HEK293 (cell line): ENCODE measurements at regions not wholly inside any gene's neighbourhood (a gene's known extent, or its start where the extent isn't known, plus 50 kb on each side); places are given as distances from the start of the nearest gene placed in this dataset.

Experiments
- CTCF ChIA-PET: fragments of 350-600 bp; formaldehyde crosslinking; extraction: SDS; loops from one replicate; lab custom pipeline; 2021; ENCODE audit warnings: antibody characterized with exemption; lab: Yijun Ruan, JAX
- POLR2A ChIA-PET: fragments of 300-600 bp; formaldehyde crosslinking; extraction: SDS; loops from one replicate; lab custom pipeline; 2020; ENCODE audit warnings: antibody characterized with exemption, inconsistent platforms; lab: Yijun Ruan, JAX
- H3K27ac ChIP-seq: fragments of 200-500 bp; sonication (Bioruptor generic); 2 replicates; pipeline ENCODE4 v1.5.1; 2014; ENCODE audit warnings: low read depth, low read length, control low read depth, inconsistent platforms; ENCODE audit errors: extremely low read depth
- H3K36me3 ChIP-seq, 2 experiments: fragments of 200-500 bp in 1 of 2; sonication (Bioruptor generic) in 1 of 2; 1 replicate in 1 of 2; 2 replicates in 1 of 2; pipeline ENCODE4 v1.5.1; 2014 to 2017; ENCODE audit warnings: inconsistent platforms in 2 of 2, low read length in 2 of 2; ENCODE audit not compliant: control insufficient read depth in 2 of 2, insufficient read depth in 1 of 2
- H3K4me1 ChIP-seq: fragments of 200-500 bp; sonication (Bioruptor generic); 2 replicates; pipeline ENCODE4 v1.5.1; 2014; ENCODE audit warnings: mild to moderate bottlenecking, low read length, inconsistent platforms; ENCODE audit not compliant: control insufficient read depth, insufficient read depth
- H3K4me3 ChIP-seq: 2 replicates; pipeline ENCODE4 v1.5.1; 2011; ENCODE audit warnings: low read depth, mild to moderate bottlenecking, control low read depth, low read length, moderate library complexity
- H3K9me3 ChIP-seq: fragments of 200-500 bp; sonication (Bioruptor generic); 2 replicates; pipeline ENCODE4 v1.5.1; 2014; ENCODE audit warnings: low read depth, low read length, inconsistent platforms; ENCODE audit not compliant: control insufficient read depth, insufficient read depth
- HOXA7 ChIP-seq: sonication (generic); formaldehyde crosslinking; IDR thresholded peaks from 2 replicates; pipeline ENCODE4 v1.8.1; 2022; ENCODE audit warnings: missing genetic modification reagents, borderline replicate concordance
- RBAK ChIP-seq: fragments of 450-650 bp; formaldehyde crosslinking; IDR thresholded peaks from 2 replicates; pipeline ENCODE4 v1.5.1; 2016; ENCODE audit warnings: missing biosample characterization, missing genetic modification characterization
- ZNF155 ChIP-seq: fragments of 450-650 bp; formaldehyde crosslinking; IDR thresholded peaks from 2 replicates; pipeline ENCODE4 v1.5.1; 2016; ENCODE audit warnings: missing biosample characterization, missing genetic modification characterization
- ZNF2 ChIP-seq: fragments of 450-650 bp; formaldehyde crosslinking; IDR thresholded peaks from 2 replicates; pipeline ENCODE4 v1.5.1; 2016; ENCODE audit warnings: missing biosample characterization, missing genetic modification characterization
- ZNF23 ChIP-seq: fragments of 450-650 bp; formaldehyde crosslinking; IDR thresholded peaks from 2 replicates; pipeline ENCODE4 v1.5.1; 2016; ENCODE audit warnings: missing biosample characterization, missing genetic modification characterization, borderline replicate concordance
- ZNF266 ChIP-seq: fragments of 450-650 bp; formaldehyde crosslinking; IDR thresholded peaks from 2 replicates; pipeline ENCODE4 v1.5.1; 2016; ENCODE audit warnings: missing biosample characterization, missing genetic modification characterization, low read depth
- ZNF37A ChIP-seq: fragments of 450-650 bp; IDR thresholded peaks from 2 replicates; pipeline ENCODE4 v1.5.1; 2018; ENCODE audit warnings: missing biosample characterization, missing genetic modification characterization
- ZNF404 ChIP-seq: fragments of 450-650 bp; formaldehyde crosslinking; IDR thresholded peaks from 2 replicates; pipeline ENCODE4 v1.5.1; 2017; ENCODE audit warnings: missing biosample characterization, missing genetic modification characterization
- ZNF473 ChIP-seq: fragments of 450-650 bp; formaldehyde crosslinking; IDR thresholded peaks from 2 replicates; pipeline ENCODE4 v1.5.1; 2017; ENCODE audit warnings: missing biosample characterization, missing genetic modification characterization
- ZNF521 ChIP-seq: fragments of 450-650 bp; formaldehyde crosslinking; IDR thresholded peaks from 2 replicates; pipeline ENCODE4 v1.5.1; 2017; ENCODE audit warnings: missing biosample characterization, mild to moderate bottlenecking, missing genetic modification characterization
- ZNF530 ChIP-seq: fragments of 450-650 bp; formaldehyde crosslinking; IDR thresholded peaks from 2 replicates; pipeline ENCODE4 v1.5.1; 2016; ENCODE audit warnings: low read depth, missing biosample characterization, missing genetic modification characterization
- ZNF548 ChIP-seq: fragments of 450-650 bp; formaldehyde crosslinking; IDR thresholded peaks from 2 replicates; pipeline ENCODE4 v1.5.1; 2016; ENCODE audit warnings: missing biosample characterization, missing genetic modification characterization
- ZNF558 ChIP-seq: fragments of 450-650 bp; formaldehyde crosslinking; IDR thresholded peaks from 2 replicates; pipeline ENCODE4 v1.5.1; 2016; ENCODE audit warnings: missing biosample characterization, missing genetic modification characterization
- ZNF658 ChIP-seq: fragments of 450-650 bp; formaldehyde crosslinking; IDR thresholded peaks from 2 replicates; pipeline ENCODE4; 2016; ENCODE audit warnings: missing biosample characterization, missing genetic modification characterization
- ZNF677 ChIP-seq: fragments of 450-650 bp; IDR thresholded peaks from 2 replicates; pipeline ENCODE4 v1.5.0; 2018; ENCODE audit warnings: missing biosample characterization, mild to moderate bottlenecking, missing genetic modification characterization, moderate library complexity
- TF ChIP-seq, protein P1 (sequence below): fragments of 450-650 bp; formaldehyde crosslinking; IDR thresholded peaks from 2 replicates; pipeline ENCODE4 v1.5.1; 2017; ENCODE audit warnings: missing biosample characterization, missing genetic modification characterization
- TF ChIP-seq, protein P2 (sequence below): fragments of 450-650 bp; IDR thresholded peaks from 2 replicates; pipeline ENCODE4 v1.5.1; 2018; ENCODE audit warnings: missing biosample characterization, mild to moderate bottlenecking, missing genetic modification characterization
- TF ChIP-seq, protein P3 (sequence below): fragments of 450-650 bp; formaldehyde crosslinking; IDR thresholded peaks from 2 replicates; pipeline ENCODE4 v1.5.0; 2017; ENCODE audit warnings: missing biosample characterization, missing genetic modification characterization, borderline replicate concordance
- TF ChIP-seq, protein P4 (sequence below): fragments of 450-650 bp; formaldehyde crosslinking; IDR thresholded peaks from 2 replicates; pipeline ENCODE4 v1.5.1; 2016; ENCODE audit warnings: missing biosample characterization, missing genetic modification characterization
- TF ChIP-seq, protein P5 (sequence below): fragments of 450-650 bp; formaldehyde crosslinking; IDR thresholded peaks from 2 replicates; pipeline ENCODE4 v1.5.1; 2016; ENCODE audit warnings: missing biosample characterization, missing genetic modification characterization, borderline replicate concordance

DNA sequence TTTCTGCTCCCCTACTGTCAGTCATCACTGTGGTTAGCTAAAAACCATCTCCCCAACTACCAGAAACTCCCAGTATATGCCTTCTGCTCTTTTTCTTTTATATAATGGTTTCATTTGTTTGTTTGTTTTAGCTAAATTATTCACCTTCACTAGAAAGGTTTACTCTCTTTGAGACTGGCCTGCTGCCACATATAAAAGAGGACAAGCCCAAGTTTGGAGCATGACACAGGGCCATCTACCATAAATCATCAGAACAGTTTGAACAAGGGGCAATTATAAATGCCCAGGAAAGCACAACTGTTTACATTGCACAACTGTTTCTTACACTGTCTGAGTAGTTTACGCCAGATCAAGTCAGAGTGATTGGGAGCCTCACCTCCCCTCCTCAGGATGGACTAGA lies 471.0 kb upstream of the PIK3C3 start (continued):
- TF ChIP-seq ZNF404 (tag by site-specific recombination) (no peak), ZNF677 (tag by site-specific recombination) (no peak), ZNF266 (tag by site-specific recombination) (no peak), ZNF558 (tag by site-specific recombination) (no peak), HOXA7 (no peak), ZNF548 (tag by site-specific recombination) (no peak)
- TF ChIP-seq, protein P1, sequence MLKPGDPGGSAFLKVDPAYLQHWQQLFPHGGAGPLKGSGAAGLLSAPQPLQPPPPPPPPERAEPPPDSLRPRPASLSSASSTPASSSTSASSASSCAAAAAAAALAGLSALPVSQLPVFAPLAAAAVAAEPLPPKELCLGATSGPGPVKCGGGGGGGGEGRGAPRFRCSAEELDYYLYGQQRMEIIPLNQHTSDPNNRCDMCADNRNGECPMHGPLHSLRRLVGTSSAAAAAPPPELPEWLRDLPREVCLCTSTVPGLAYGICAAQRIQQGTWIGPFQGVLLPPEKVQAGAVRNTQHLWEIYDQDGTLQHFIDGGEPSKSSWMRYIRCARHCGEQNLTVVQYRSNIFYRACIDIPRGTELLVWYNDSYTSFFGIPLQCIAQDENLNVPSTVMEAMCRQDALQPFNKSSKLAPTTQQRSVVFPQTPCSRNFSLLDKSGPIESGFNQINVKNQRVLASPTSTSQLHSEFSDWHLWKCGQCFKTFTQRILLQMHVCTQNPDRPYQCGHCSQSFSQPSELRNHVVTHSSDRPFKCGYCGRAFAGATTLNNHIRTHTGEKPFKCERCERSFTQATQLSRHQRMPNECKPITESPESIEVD (tag by site-specific recombination) = no peak

DNA sequence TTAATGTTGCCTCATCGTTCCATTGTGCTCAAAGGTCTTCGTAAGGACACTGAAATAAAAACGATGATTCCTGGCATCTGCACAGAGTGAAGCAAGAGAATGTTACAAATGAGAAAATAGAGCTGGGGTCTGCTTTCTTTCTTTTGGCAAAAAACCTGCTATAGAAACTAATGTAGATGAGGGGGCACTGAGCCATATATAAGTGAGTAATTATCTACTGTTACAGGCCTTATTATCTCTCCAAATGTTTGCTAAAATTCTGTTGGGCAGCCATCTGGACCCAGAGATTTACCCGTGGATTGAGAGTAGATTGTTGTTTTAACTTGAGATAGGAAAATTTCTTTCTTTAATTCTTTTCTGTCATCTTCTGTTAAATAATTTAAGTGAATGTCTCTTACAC lies 472.5 kb upstream of the PIK3C3 start:
- Histone ChIP-seq H3K36me3 (no peaks in the 10 kb centered on the region), H3K9me3 (no peaks in the 10 kb centered on the region), H3K4me1 (no peaks in the 10 kb centered on the region), H3K27ac (no peak overlapping the region), H3K4me3 (no peak overlapping the region)
- ChIA-PET POLR2A (no interaction called here), CTCF (no interaction called here)
- TF ChIP-seq ZNF155 (tag by site-specific recombination) = no peak
- TF ChIP-seq, protein P2, sequence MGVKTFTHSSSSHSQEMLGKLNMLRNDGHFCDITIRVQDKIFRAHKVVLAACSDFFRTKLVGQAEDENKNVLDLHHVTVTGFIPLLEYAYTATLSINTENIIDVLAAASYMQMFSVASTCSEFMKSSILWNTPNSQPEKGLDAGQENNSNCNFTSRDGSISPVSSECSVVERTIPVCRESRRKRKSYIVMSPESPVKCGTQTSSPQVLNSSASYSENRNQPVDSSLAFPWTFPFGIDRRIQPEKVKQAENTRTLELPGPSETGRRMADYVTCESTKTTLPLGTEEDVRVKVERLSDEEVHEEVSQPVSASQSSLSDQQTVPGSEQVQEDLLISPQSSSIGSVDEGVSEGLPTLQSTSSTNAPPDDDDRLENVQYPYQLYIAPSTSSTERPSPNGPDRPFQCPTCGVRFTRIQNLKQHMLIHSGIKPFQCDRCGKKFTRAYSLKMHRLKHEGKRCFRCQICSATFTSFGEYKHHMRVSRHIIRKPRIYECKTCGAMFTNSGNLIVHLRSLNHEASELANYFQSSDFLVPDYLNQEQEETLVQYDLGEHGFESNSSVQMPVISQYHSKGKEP (tag by site-specific recombination) = no peak
- no peak for TF ChIP-seq RBAK (tag by site-specific recombination)
- TF ChIP-seq, protein P3, sequence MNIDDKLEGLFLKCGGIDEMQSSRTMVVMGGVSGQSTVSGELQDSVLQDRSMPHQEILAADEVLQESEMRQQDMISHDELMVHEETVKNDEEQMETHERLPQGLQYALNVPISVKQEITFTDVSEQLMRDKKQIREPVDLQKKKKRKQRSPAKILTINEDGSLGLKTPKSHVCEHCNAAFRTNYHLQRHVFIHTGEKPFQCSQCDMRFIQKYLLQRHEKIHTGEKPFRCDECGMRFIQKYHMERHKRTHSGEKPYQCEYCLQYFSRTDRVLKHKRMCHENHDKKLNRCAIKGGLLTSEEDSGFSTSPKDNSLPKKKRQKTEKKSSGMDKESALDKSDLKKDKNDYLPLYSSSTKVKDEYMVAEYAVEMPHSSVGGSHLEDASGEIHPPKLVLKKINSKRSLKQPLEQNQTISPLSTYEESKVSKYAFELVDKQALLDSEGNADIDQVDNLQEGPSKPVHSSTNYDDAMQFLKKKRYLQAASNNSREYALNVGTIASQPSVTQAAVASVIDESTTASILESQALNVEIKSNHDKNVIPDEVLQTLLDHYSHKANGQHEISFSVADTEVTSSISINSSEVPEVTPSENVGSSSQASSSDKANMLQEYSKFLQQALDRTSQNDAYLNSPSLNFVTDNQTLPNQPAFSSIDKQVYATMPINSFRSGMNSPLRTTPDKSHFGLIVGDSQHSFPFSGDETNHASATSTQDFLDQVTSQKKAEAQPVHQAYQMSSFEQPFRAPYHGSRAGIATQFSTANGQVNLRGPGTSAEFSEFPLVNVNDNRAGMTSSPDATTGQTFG = no peak
- no peak for TF ChIP-seq ZNF37A
- TF ChIP-seq ZNF658 (tag by site-specific recombination) = no peak
- TF ChIP-seq ZNF521 = no peak
- TF ChIP-seq, protein P4, sequence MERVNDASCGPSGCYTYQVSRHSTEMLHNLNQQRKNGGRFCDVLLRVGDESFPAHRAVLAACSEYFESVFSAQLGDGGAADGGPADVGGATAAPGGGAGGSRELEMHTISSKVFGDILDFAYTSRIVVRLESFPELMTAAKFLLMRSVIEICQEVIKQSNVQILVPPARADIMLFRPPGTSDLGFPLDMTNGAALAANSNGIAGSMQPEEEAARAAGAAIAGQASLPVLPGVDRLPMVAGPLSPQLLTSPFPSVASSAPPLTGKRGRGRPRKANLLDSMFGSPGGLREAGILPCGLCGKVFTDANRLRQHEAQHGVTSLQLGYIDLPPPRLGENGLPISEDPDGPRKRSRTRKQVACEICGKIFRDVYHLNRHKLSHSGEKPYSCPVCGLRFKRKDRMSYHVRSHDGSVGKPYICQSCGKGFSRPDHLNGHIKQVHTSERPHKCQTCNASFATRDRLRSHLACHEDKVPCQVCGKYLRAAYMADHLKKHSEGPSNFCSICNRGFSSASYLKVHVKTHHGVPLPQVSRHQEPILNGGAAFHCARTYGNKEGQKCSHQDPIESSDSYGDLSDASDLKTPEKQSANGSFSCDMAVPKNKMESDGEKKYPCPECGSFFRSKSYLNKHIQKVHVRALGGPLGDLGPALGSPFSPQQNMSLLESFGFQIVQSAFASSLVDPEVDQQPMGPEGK (tag by site-specific recombination) = no peak
- TF ChIP-seq, protein P5, sequence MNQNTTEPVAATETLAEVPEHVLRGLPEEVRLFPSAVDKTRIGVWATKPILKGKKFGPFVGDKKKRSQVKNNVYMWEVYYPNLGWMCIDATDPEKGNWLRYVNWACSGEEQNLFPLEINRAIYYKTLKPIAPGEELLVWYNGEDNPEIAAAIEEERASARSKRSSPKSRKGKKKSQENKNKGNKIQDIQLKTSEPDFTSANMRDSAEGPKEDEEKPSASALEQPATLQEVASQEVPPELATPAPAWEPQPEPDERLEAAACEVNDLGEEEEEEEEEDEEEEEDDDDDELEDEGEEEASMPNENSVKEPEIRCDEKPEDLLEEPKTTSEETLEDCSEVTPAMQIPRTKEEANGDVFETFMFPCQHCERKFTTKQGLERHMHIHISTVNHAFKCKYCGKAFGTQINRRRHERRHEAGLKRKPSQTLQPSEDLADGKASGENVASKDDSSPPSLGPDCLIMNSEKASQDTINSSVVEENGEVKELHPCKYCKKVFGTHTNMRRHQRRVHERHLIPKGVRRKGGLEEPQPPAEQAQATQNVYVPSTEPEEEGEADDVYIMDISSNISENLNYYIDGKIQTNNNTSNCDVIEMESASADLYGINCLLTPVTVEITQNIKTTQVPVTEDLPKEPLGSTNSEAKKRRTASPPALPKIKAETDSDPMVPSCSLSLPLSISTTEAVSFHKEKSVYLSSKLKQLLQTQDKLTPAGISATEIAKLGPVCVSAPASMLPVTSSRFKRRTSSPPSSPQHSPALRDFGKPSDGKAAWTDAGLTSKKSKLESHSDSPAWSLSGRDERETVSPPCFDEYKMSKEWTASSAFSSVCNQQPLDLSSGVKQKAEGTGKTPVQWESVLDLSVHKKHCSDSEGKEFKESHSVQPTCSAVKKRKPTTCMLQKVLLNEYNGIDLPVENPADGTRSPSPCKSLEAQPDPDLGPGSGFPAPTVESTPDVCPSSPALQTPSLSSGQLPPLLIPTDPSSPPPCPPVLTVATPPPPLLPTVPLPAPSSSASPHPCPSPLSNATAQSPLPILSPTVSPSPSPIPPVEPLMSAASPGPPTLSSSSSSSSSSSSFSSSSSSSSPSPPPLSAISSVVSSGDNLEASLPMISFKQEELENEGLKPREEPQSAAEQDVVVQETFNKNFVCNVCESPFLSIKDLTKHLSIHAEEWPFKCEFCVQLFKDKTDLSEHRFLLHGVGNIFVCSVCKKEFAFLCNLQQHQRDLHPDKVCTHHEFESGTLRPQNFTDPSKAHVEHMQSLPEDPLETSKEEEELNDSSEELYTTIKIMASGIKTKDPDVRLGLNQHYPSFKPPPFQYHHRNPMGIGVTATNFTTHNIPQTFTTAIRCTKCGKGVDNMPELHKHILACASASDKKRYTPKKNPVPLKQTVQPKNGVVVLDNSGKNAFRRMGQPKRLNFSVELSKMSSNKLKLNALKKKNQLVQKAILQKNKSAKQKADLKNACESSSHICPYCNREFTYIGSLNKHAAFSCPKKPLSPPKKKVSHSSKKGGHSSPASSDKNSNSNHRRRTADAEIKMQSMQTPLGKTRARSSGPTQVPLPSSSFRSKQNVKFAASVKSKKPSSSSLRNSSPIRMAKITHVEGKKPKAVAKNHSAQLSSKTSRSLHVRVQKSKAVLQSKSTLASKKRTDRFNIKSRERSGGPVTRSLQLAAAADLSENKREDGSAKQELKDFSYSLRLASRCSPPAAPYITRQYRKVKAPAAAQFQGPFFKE = no peak
- TF ChIP-seq ZNF530 = no peak
- no peak for TF ChIP-seq ZNF473 (tag by site-specific recombination)
- no peak for TF ChIP-seq ZNF2 (tag by site-specific recombination)
- no peak for TF ChIP-seq ZNF23 (tag by site-specific recombination)
